OCI-LY1 (cell line): ENCODE measurements at regions not wholly inside any gene's neighbourhood (a gene's known extent, or its start where the extent isn't known, plus 50 kb on each side); places are given as distances from the start of the nearest gene placed in this dataset.

ENCODE experiments used
- H2AFZ ChIP-seq: fragments of 200-600 bp; sonication (generic), shearing (Covaris generic); 2 replicates; pipeline ENCODE4 v1.6.0; 2014; ENCODE audit warnings: antibody characterized with exemption, mild to moderate bottlenecking, low read length
- H3F3A ChIP-seq: fragments of 200-600 bp; sonication (generic), shearing (Covaris generic); 2 replicates; pipeline ENCODE4 v1.6.0; 2014; ENCODE audit warnings: mild to moderate bottlenecking, antibody characterized with exemption, low read length, moderate library complexity; ENCODE audit not compliant: insufficient read depth
- H3K27ac ChIP-seq: fragments of 200-600 bp; sonication (generic); 2 replicates; pipeline ENCODE4 v1.5.1; 2014; ENCODE audit warnings: low read length, mixed run types, mild to moderate bottlenecking, low read depth; ENCODE audit not compliant: poor library complexity, severe bottlenecking
- H3K27me3 ChIP-seq: fragments of 200-600 bp; sonication (generic); 2 replicates; pipeline ENCODE4 v1.6.0; 2014; ENCODE audit warnings: antibody characterized with exemption, mild to moderate bottlenecking, low read length, moderate library complexity; ENCODE audit not compliant: insufficient read depth
- H3K36me3 ChIP-seq: fragments of 200-600 bp; sonication (generic); 2 replicates; pipeline ENCODE4 v1.6.1; 2014; ENCODE audit warnings: mild to moderate bottlenecking, antibody characterized with exemption, low read length, moderate library complexity, mixed read lengths; ENCODE audit not compliant: insufficient read depth
- H3K4me1 ChIP-seq: fragments of 200-600 bp; sonication (generic); 2 replicates; pipeline ENCODE4 v1.5.1; 2014; ENCODE audit warnings: mild to moderate bottlenecking, low read length, moderate library complexity; ENCODE audit not compliant: insufficient read depth, severe bottlenecking
- H3K4me2 ChIP-seq: fragments of 200-600 bp; sonication (generic), shearing (Covaris generic); 2 replicates; pipeline ENCODE4 v1.6.1; 2014; ENCODE audit warnings: low read length
- H3K4me3 ChIP-seq: fragments of 200-600 bp; sonication (generic); 2 replicates; pipeline ENCODE4 v1.5.1; 2014; ENCODE audit warnings: low read length, low read depth, mild to moderate bottlenecking, mixed read lengths; ENCODE audit not compliant: poor library complexity, severe bottlenecking
- H3K79me2 ChIP-seq: fragments of 200-600 bp; shearing (Covaris generic); 2 replicates; pipeline ENCODE4 v1.6.1; 2016; ENCODE audit warnings: mixed run types, low read length, mixed read lengths; ENCODE audit not compliant: insufficient read depth
- H3K9ac ChIP-seq: fragments of 200-600 bp; sonication (generic), shearing (Covaris generic); 2 replicates; pipeline ENCODE4 v1.6.1; 2014; ENCODE audit warnings: mild to moderate bottlenecking, low read length, mixed read lengths
- H3K9me2 ChIP-seq: fragments of 200-600 bp; sonication (generic), shearing (Covaris generic); 2 replicates; pipeline ENCODE4 v1.6.1; 2014; ENCODE audit warnings: low read depth, mild to moderate bottlenecking, low read length, mixed read lengths
- H3K9me3 ChIP-seq: fragments of 200-600 bp; shearing (Covaris generic); 2 replicates; pipeline ENCODE4 v1.6.1; 2014; ENCODE audit warnings: low read length, mixed read lengths
- H4K20me1 ChIP-seq: fragments of 200-600 bp; sonication (generic), shearing (Covaris generic); 2 replicates; pipeline ENCODE4 v1.6.0; 2016; ENCODE audit warnings: mild to moderate bottlenecking, low read length; ENCODE audit not compliant: insufficient read depth
- EZH2 ChIP-seq: fragments of 200-600 bp; sonication (generic), shearing (Covaris generic); IDR thresholded peaks from 2 replicates; pipeline ENCODE4 v1.8.0; 2017; ENCODE audit warnings: borderline replicate concordance, mixed run types, mild to moderate bottlenecking, antibody characterized with exemption, low read length, moderate library complexity, mixed read lengths
- TF ChIP-seq, protein P1 (sequence below): fragments of 200-600 bp; sonication (generic), shearing (Covaris generic); IDR thresholded peaks from 2 replicates; pipeline ENCODE4 v1.5.1; 2017; ENCODE audit warnings: mild to moderate bottlenecking, antibody characterized with exemption, low read length, moderate library complexity, mixed read lengths

- Histone ChIP-seq H3K9me2 (no peaks in the 10 kb centered on the region), H3F3A (no peaks in the 10 kb centered on the region), H3K9ac (no peak overlapping the region), H3K4me2 (no peak overlapping the region), H3K27ac (no peak overlapping the region), H2AFZ (no peak overlapping the region), H3K27me3 (no peaks in the 10 kb centered on the region), H3K4me3 (no peak overlapping the region), H4K20me1 (no peaks in the 10 kb centered on the region), H3K9me3 (no peaks in the 10 kb centered on the region), H3K4me1 (no peaks in the 10 kb centered on the region), H3K36me3 (no peaks in the 10 kb centered on the region), H3K79me2 (no peaks in the 10 kb centered on the region)
- TF ChIP-seq, protein P1, sequence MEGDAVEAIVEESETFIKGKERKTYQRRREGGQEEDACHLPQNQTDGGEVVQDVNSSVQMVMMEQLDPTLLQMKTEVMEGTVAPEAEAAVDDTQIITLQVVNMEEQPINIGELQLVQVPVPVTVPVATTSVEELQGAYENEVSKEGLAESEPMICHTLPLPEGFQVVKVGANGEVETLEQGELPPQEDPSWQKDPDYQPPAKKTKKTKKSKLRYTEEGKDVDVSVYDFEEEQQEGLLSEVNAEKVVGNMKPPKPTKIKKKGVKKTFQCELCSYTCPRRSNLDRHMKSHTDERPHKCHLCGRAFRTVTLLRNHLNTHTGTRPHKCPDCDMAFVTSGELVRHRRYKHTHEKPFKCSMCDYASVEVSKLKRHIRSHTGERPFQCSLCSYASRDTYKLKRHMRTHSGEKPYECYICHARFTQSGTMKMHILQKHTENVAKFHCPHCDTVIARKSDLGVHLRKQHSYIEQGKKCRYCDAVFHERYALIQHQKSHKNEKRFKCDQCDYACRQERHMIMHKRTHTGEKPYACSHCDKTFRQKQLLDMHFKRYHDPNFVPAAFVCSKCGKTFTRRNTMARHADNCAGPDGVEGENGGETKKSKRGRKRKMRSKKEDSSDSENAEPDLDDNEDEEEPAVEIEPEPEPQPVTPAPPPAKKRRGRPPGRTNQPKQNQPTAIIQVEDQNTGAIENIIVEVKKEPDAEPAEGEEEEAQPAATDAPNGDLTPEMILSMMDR, result no peak
- no peak for TF ChIP-seq EZH2
These were observed 300.7 kb upstream of the BOD1L1 start for GRCh38 chr4:13928214-13928613.

- H3K4me2 ChIP-seq, result no peak overlapping the region
- H3K27ac ChIP-seq, result no peak overlapping the region
- H3K9ac ChIP-seq, result no peak overlapping the region
- no peaks in the 10 kb centered on the region for H3K4me1 ChIP-seq
- H3K27me3 ChIP-seq, result no peaks in the 10 kb centered on the region
- no peaks in the 10 kb centered on the region for H4K20me1 ChIP-seq
- H3K79me2 ChIP-seq, result no peaks in the 10 kb centered on the region
- H3K4me3 ChIP-seq, result no peak overlapping the region
- no peaks in the 10 kb centered on the region for H3F3A ChIP-seq
- no peaks in the 10 kb centered on the region for H3K9me2 ChIP-seq
- no peak overlapping the region for H2AFZ ChIP-seq
- TF ChIP-seq EZH2, result no peak
- TF ChIP-seq, protein P1, result no peak
- H3K36me3 ChIP-seq, result no peaks in the 10 kb centered on the region
- H3K9me3 ChIP-seq, result no peaks in the 10 kb centered on the region
These were observed 302.6 kb upstream of the BOD1L1 start for GRCh38 chr4:13930155-13930554.

DNA sequence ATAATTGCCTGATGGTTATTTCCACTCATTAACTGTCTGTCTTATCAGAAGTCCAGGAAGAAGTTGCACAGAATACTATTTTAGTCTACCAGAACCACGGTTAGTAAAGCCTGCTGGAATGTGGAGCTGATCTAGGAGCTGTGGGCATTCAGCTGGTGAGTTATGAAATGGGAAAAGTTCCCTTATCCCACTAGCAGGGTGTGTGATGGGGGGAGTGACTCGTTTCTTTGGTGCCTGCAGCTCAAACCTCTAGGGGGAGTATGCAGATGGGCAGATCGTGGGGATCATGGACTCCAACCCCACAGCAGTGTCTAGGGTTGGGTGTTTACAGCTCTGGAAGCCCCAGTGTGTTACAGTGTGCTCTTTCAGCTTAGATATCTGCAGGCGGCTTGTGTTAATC, 305.7 kb upstream of the BOD1L1 start:
- no peaks in the 10 kb centered on the region for H4K20me1 ChIP-seq
- H3K4me3 ChIP-seq, result no peak overlapping the region
- TF ChIP-seq, protein P1, result no peak
- no peak for TF ChIP-seq EZH2
- H3F3A ChIP-seq, result no peaks in the 10 kb centered on the region
- H3K4me1 ChIP-seq, result no peaks in the 10 kb centered on the region
- H3K9me3 ChIP-seq, result no peaks in the 10 kb centered on the region
- H2AFZ ChIP-seq, result no peak overlapping the region
- H3K9me2 ChIP-seq, result no peaks in the 10 kb centered on the region
- H3K36me3 ChIP-seq, result no peaks in the 10 kb centered on the region
- H3K27ac ChIP-seq, result no peak overlapping the region
- no peak overlapping the region for H3K4me2 ChIP-seq
- H3K79me2 ChIP-seq, result no peaks in the 10 kb centered on the region
- H3K9ac ChIP-seq, result no peak overlapping the region
- no peaks in the 10 kb centered on the region for H3K27me3 ChIP-seq
